Kidney (tissue), 13 donors: ENCODE measurements at regions not wholly inside any gene's neighbourhood (a gene's known extent, or its start where the extent isn't known, plus 50 kb on each side); places are given as distances from the start of the nearest gene placed in this dataset.

Experiments used
- DNase-seq, 5 donors: peaks; one replicate each; pipeline ENCODE4 v3.0.0-alpha.2; 2013 to 2020
- FAIRE-seq: peaks from 2 replicates; lab custom pipeline; 2012; peaks lifted over from hg19 to GRCh38; lab: Jason Lieb, UNC
- H3K27ac ChIP-seq, 2 donors: one replicate each; pipeline ENCODE4 v1.7.0; 2013; ENCODE audit warnings: low read depth in 2 of 2, low read length in 2 of 2, inconsistent platforms in 1 of 2
- H3K27me3 ChIP-seq: one replicate; pipeline ENCODE4 v1.7.1; 2013; ENCODE audit warnings: low read length, inconsistent platforms; ENCODE audit not compliant: control insufficient read depth, insufficient read depth
- H3K36me3 ChIP-seq, 3 donors: one replicate each; pipeline versions ENCODE4 v1.7.0 to v1.7.1; 2013; ENCODE audit warnings: low read length in 3 of 3, control low read depth in 1 of 3, inconsistent platforms in 1 of 3; ENCODE audit not compliant: insufficient read depth in 3 of 3, control insufficient read depth in 2 of 3
- H3K4me1 ChIP-seq, 3 donors: one replicate each; pipeline versions ENCODE4 v1.7.0 to v1.7.1; 2013; ENCODE audit warnings: low read length in 3 of 3, inconsistent platforms in 1 of 3, low read depth in 1 of 3; ENCODE audit not compliant: control insufficient read depth in 2 of 3, insufficient read depth in 2 of 3
- H3K4me3 ChIP-seq, 3 donors: one replicate each; pipeline versions ENCODE4 v1.7.0 to v1.8.1; 2013; ENCODE audit warnings: low read length in 3 of 3, control low read depth in 1 of 3, inconsistent platforms in 1 of 3
- H3K9ac ChIP-seq, 3 donors: one replicate each; pipeline versions ENCODE4 v1.7.0 to v1.7.1; 2013; ENCODE audit warnings: low read length in 3 of 3, control low read depth in 1 of 3, inconsistent platforms in 1 of 3
- H3K9me3 ChIP-seq, 3 donors: one replicate each; pipeline versions ENCODE4 v1.7.0 to v1.7.1; 2013; ENCODE audit warnings: low read length in 3 of 3, control low read depth in 1 of 3, inconsistent platforms in 1 of 3; ENCODE audit not compliant: control insufficient read depth in 2 of 3, insufficient read depth in 1 of 3
- CTCF ChIP-seq: IDR thresholded peaks from 3 replicates; pipeline ENCODE4 v1.5.1; 2012; ENCODE audit warnings: mild to moderate bottlenecking, moderate library complexity, borderline replicate concordance; ENCODE audit not compliant: insufficient read depth; ENCODE audit errors: extremely low read depth
- intact Hi-C: fragments of 100-400 bp; cut with DNase I; formaldehyde crosslinking; loops from one replicate; pipeline ENCODE4 v1.11.1; 2022
- donor health status: control.
- donor health status: control.
- donor health status: control.
- donor health status: control.
- donor health status: control.
- donor health status: DM: yes; HTN: yes; CAD: no.
- donor health status: Normal renal cell carcinoma (clear cell type).

GRCh38 chr5:62720031-62720441 lies 141.4 kb downstream of the LRRC70 start:
- no peaks in the 10 kb centered on the region for H3K9me3 ChIP-seq
- FAIRE-seq (no peak), DNase-seq (peak; percentile 70 to 88 (median 81))
- no peaks in the 10 kb centered on the region for H3K36me3 ChIP-seq
- intact Hi-C loops, result no loop called here
- H3K9ac ChIP-seq, result no peak overlapping the region
- no peak overlapping the region for H3K4me3 ChIP-seq
- H3K4me1 ChIP-seq, result peaks cover 0 to 25% (median 8%) of the 10 kb centered on the region in 3 donors
- H3K27me3 ChIP-seq, result no peaks in the 10 kb centered on the region
- no peak overlapping the region for H3K27ac ChIP-seq
- TF ChIP-seq CTCF, result peak; percentile 19

- intact Hi-C loops, result no loop called here
- Histone ChIP-seq H3K27me3 (no peaks in the 10 kb centered on the region), H3K4me1 (peaks cover 0 to 25% (median 8%) of the 10 kb centered on the region in 3 donors), H3K36me3 (no peaks in the 10 kb centered on the region), H3K27ac (no peak overlapping the region), H3K4me3 (no peak overlapping the region), H3K9me3 (no peaks in the 10 kb centered on the region), H3K9ac (no peak overlapping the region)
- no peak for TF ChIP-seq CTCF
- peak in 4 of 5 donors; percentile 37 to 58 (median 48) for DNase-seq
- no peak for FAIRE-seq
Measured at GRCh38 chr5:62719061-62719720, 140.6 kb downstream of the LRRC70 start.

- Histone ChIP-seq H3K27ac (no peak overlapping the region), H3K27me3 (no peaks in the 10 kb centered on the region), H3K4me1 (peaks cover 0 to 25% (median 8%) of the 10 kb centered on the region in 3 donors), H3K4me3 (no peak overlapping the region), H3K36me3 (no peaks in the 10 kb centered on the region), H3K9me3 (no peaks in the 10 kb centered on the region), H3K9ac (no peak overlapping the region)
- TF ChIP-seq CTCF, result no peak
- DNase-seq (no peak), FAIRE-seq (no peak)
- intact Hi-C loops, result no loop called here
Measured at GRCh38 chr5:62718324-62718723, 139.7 kb downstream of the LRRC70 start.
